GM13977 (cell line): ENCODE measurements at regions not wholly inside any gene's neighbourhood (a gene's known extent, or its start where the extent isn't known, plus 50 kb on each side); places are given as distances from the start of the nearest gene placed in this dataset.

Source experiments
- DNase-seq: peaks from one replicate; pipeline ENCODE4 v3.0.0; 2012; ENCODE audit warnings: low spot score
- in situ Hi-C: fragments of 300-500 bp; cut with MboI; formaldehyde crosslinking; loops from one replicate; pipeline ENCODE4 v1.12.0; 2022; ENCODE audit warnings: low sequenced_read_pairs, low pct_unique_long_range_greater_than_20kb, mixed read lengths, inconsistent platforms; ENCODE audit not compliant: unreplicated experiment
- TF ChIP-seq, protein P1 (sequence below): IDR thresholded peaks from 2 replicates; pipeline ENCODE4 v1.5.1; 2012; ENCODE audit warnings: mild to moderate bottlenecking, control low read depth; ENCODE audit not compliant: insufficient read depth; ENCODE audit errors: extremely low read depth, missing control alignments

DNA sequence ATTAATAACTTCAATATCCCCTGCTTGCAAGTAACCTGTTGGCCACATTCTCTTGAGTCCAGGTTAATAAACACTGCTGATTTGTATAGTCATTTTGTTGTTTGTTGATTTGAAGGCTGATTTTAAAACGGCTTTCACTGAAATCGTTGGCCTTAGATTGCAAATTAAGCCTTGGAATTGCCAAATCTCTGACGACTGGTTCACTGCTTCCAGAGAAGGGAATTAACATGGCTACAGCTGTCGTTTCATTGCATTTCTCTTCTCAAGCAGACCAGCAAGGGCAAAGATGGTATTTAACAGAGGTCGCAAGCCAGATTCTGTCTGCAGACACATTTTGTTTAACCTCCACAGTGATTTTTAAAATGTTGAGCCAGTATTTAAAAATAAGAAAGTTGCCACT, 470.9 kb downstream of the TFAP2A start:
- TF ChIP-seq, protein P1, sequence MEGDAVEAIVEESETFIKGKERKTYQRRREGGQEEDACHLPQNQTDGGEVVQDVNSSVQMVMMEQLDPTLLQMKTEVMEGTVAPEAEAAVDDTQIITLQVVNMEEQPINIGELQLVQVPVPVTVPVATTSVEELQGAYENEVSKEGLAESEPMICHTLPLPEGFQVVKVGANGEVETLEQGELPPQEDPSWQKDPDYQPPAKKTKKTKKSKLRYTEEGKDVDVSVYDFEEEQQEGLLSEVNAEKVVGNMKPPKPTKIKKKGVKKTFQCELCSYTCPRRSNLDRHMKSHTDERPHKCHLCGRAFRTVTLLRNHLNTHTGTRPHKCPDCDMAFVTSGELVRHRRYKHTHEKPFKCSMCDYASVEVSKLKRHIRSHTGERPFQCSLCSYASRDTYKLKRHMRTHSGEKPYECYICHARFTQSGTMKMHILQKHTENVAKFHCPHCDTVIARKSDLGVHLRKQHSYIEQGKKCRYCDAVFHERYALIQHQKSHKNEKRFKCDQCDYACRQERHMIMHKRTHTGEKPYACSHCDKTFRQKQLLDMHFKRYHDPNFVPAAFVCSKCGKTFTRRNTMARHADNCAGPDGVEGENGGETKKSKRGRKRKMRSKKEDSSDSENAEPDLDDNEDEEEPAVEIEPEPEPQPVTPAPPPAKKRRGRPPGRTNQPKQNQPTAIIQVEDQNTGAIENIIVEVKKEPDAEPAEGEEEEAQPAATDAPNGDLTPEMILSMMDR: no peak
- DNase-seq: no peak
- in situ Hi-C loops: no loop called here

DNA sequence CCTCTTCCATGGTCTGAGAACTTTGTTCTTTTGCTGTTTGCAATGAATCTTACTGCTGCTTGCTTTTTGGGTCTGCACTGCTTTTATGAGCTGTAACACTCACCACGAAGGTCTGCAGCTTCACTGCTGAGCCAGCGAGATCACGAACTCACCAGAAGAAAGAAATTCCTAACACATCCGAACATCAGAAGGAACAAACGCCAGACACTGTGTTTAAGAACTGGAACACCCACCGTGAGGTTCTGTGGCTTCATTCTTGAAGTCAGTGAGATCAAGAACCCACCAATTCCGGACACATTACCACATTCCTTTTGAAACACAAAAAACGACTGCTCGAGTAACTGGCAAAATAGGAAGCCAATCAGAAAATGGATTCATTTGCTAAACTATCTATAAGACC, 471.8 kb downstream of the TFAP2A start:
- TF ChIP-seq, protein P1: no peak
- in situ Hi-C loops: no loop called here
- DNase-seq: no peak

DNA sequence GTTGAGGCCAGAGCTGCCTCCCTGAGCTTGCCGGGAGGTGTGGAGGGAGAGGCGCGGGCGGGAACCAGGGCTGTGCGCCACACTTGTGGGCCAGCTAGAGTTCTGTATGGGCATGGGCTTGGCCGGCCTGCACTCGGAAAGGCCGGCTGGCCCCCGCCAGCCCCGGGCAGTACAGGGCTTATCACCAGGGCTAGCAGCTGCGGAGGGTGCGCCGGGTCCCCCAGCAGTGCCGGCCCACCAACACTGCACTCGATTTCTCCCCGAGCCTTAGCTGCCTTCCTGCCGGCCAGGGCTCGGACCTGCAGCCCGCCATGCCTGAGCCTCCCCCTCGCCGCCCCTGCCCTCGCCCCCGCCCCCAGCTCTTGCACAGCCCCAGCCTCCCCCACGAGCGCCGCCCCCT, 472.7 kb downstream of the TFAP2A start:
- in situ Hi-C loops: no loop called here
- TF ChIP-seq, protein P1: no peak
- DNase-seq: no peak

DNA sequence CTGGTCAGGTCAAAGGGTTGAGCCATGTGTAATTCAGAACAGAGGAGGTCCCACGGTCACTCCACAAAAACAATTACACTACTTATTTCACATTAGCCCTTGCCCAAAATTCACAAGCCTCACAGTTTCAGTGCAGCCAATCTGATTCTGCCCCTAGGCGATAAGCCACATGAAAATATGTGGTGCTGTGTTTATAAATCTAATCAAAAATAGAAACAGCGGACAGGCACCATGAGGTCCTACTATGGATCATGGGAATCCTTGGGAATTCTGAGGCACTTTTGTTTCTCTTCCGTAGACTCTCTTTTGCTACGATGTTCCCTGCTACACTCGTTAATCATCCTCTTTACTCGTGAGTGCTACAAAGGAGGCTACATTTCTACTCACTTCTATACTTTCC, 476.1 kb downstream of the TFAP2A start:
- TF ChIP-seq, protein P1: no peak
- no peak for DNase-seq
- in situ Hi-C loops: no loop called here

DNA sequence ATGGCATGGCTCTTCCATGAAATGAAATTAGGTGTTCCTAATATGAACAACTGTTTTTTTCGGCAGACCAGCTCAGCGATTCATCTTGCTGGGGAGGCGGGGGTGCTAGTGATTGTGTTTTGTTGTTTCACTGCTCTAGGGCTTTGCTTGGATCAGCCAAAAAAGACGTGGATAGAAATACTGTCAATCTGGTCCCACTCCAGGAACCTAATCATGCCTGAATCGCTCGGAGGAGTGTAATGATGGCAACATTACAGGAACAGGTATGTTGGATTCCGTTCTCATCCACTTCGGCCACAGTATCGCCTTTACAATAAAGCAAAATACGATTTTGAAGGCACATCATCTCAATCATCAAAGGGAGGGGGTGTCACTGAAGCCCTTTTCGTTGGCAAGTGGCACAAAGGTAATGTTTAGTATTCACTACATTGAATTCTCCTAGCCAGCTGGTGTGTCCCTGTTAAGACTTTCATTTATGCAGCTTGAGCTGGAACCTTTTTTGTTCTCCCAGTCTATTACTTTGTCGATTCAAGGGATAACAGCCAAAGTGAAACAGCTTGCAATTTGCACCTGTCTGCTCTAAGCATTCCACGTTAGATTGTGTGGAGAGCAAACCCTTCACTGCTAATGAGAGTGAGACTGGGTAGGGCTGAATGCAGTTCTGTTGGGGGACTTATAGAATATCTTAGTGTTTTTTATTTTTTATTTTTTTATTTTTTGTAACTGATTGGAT, 477.7 kb downstream of the TFAP2A start:
- in situ Hi-C loops: no loop called here
- TF ChIP-seq, protein P1: no peak
- DNase-seq: no peak

DNA sequence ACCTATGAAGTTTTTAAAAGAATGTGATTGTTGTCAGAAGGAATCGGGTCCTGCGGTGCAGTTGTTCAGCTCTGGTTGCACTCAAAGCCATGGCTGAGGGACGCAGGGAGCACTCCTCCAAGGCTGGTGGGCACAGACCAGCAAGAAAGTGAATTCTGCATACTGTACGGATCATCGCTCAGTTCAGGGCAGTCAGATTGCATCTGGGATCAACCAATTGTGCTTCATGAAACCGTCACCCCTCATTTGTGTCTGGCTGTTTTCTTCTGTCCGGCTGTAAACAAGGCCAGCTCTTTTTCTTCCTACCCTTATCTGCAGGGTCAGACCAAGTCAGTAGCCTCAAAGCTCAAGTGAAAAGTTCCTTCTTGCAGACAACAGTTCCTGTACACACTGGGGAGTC, 478.3 kb downstream of the TFAP2A start:
- in situ Hi-C loops: no loop called here
- TF ChIP-seq, protein P1: no peak
- DNase-seq: no peak
